ENCODE measurements at regions not wholly inside any gene's neighbourhood (a gene's known extent, or its start where the extent isn't known, plus 50 kb on each side); places are given as distances from the start of the nearest gene placed in this dataset.

DNA sequence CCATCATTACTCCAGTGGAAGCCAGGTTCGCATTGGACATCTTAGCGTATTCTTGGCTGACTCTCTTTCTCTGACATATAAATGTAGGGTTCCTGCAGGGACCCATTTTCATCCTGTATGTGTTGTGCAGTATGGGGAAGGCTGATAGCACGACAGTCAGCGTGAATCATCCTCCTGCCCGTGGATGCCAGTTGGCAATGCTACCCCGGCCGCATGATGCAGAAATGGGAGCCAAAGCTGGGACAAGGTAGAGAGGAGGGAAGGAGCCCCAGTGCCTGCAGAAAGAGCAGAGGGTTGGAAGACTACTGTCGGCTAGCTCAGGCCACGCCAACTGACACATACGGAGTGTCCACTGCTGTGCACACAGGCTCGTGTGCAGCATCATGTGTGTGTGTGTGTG is 251.6 kb downstream of the SKAP2 start:
- no peak for DNase-seq

DNA sequence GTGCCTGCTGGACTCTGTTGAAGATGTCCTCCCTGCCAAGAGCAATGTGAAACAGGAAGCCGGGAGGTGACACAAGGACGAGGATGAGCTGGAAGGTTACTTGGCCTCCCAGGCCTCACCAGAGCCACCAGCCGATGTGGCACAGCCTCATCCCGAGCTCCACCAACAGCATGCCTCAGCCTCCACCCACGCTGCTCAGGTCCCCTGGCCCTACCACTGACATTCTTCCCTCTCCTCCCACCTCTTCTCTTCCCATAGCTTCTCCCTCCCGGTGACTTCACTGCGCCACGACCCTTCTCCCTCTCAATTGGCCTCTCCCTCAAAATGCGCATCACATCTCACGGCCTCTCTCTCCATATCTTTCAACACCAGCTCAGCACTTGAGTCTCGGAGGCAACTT is 249.9 kb downstream of the SKAP2 start:
- no peak for DNase-seq

DNA sequence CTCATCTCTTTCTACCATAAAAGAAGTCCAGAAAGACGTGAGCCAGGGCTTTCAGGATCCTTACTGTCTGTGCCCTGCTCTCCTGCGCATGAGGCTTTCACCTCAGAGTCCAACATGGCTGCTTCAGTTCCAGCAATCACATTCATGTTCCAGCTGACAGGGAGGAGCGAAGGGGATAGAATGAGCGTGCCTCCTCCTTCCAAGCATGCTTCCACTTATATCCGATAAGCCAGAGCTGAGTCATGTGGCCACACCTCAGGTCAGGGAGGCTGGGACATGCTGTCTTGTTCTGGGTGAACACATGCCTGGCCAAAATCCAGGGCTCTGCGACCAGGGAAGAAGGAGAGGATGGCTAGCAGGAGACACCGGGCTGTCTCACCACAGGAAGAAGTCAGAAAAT is 248.2 kb downstream of the SKAP2 start:
- DNase-seq: no peak

DNA sequence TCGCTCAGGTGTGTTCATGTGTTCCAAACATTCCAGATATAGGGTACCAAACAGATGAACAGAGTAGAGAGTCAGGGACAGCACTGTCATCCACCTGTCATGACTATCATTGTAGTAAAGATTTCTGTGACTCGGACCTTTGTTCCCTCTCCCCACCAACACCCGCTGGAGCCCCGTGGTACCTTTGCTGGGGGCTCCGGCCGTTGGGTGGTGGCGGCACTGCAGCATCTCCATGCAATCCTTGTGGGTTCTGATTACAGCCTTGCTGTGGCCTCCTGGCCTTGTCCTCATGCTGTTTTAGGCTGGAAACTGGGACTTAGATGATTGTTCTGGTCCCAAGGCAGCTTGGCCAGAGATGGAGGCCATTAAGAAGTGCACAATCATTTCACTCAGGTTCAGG is 247.3 kb downstream of the SKAP2 start:
- no peak for DNase-seq
